ENCODE measurements at regions not wholly inside any gene's neighbourhood (a gene's known extent, or its start where the extent isn't known, plus 50 kb on each side); places are given as distances from the start of the nearest gene placed in this dataset.

GRCh38 chr2:30096451-30096850 is 50.4 kb upstream of the YPEL5 start:
- no peaks in the 10 kb centered on the region for H3K4me1 ChIP-seq (ENCODE audit: control insufficient read depth in 2 of 3, insufficient read depth in 2 of 3, low read depth in 1 of 3, low read length in 3 of 3)
- H3K9ac ChIP-seq (ENCODE audit: low read length in 3 of 3), result no peak overlapping the region
- H3K9me3 ChIP-seq (ENCODE audit: control insufficient read depth in 2 of 3, insufficient read depth in 1 of 3, low read length in 3 of 3), result no peaks in the 10 kb centered on the region
- H3K36me3 ChIP-seq (ENCODE audit: control insufficient read depth in 2 of 3, insufficient read depth in 3 of 3, low read length in 3 of 3), result no peaks in the 10 kb centered on the region
- no peaks in the 10 kb centered on the region for H3K27me3 ChIP-seq (ENCODE audit: control insufficient read depth, insufficient read depth, low read length)
- FAIRE-seq, result no peak
- TF ChIP-seq, protein P1, sequence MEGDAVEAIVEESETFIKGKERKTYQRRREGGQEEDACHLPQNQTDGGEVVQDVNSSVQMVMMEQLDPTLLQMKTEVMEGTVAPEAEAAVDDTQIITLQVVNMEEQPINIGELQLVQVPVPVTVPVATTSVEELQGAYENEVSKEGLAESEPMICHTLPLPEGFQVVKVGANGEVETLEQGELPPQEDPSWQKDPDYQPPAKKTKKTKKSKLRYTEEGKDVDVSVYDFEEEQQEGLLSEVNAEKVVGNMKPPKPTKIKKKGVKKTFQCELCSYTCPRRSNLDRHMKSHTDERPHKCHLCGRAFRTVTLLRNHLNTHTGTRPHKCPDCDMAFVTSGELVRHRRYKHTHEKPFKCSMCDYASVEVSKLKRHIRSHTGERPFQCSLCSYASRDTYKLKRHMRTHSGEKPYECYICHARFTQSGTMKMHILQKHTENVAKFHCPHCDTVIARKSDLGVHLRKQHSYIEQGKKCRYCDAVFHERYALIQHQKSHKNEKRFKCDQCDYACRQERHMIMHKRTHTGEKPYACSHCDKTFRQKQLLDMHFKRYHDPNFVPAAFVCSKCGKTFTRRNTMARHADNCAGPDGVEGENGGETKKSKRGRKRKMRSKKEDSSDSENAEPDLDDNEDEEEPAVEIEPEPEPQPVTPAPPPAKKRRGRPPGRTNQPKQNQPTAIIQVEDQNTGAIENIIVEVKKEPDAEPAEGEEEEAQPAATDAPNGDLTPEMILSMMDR (IDR thresholded peaks at IDR 0.05; ENCODE audit: borderline replicate concordance, extremely low read depth, insufficient read depth), result no peak
- H3K27ac ChIP-seq (ENCODE audit: low read depth in 2 of 2, low read length in 2 of 2), result no peak overlapping the region
- intact Hi-C loops (cut with DNase I), result no loop called here
- no peak overlapping the region for H3K4me3 ChIP-seq (ENCODE audit: low read length in 3 of 3)
- no peak for DNase-seq
